ENCODE measurements at regions not wholly inside any gene's neighbourhood (a gene's known extent, or its start where the extent isn't known, plus 50 kb on each side); places are given as distances from the start of the nearest gene placed in this dataset.

DNA sequence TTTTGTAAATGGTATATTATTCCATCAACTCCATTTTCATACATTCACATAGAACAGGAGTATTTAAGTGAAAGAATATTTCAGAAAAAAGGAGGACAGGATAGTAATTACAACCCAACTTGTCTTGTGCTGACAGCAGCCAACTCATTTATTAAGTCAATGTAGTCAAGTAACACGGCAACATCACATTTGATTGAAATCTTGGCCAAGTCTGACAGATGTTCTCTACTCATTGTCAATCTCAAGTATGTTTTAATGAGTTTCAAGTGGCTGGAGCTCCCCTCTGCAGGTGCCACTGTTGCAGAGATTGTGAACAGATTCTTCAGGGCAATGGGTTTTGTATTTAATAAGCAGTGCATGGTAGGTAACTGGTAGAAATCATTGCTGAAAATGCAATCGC is 332.5 kb downstream of the C4orf33 start:
- TF ChIP-seq, protein P1, sequence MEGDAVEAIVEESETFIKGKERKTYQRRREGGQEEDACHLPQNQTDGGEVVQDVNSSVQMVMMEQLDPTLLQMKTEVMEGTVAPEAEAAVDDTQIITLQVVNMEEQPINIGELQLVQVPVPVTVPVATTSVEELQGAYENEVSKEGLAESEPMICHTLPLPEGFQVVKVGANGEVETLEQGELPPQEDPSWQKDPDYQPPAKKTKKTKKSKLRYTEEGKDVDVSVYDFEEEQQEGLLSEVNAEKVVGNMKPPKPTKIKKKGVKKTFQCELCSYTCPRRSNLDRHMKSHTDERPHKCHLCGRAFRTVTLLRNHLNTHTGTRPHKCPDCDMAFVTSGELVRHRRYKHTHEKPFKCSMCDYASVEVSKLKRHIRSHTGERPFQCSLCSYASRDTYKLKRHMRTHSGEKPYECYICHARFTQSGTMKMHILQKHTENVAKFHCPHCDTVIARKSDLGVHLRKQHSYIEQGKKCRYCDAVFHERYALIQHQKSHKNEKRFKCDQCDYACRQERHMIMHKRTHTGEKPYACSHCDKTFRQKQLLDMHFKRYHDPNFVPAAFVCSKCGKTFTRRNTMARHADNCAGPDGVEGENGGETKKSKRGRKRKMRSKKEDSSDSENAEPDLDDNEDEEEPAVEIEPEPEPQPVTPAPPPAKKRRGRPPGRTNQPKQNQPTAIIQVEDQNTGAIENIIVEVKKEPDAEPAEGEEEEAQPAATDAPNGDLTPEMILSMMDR (IDR thresholded peaks at IDR 0.05): no peak
- TF ChIP-seq POLR2A (IDR thresholded peaks at IDR 0.05): no peak
